ENCODE measurements at regions not wholly inside any gene's neighbourhood (a gene's known extent, or its start where the extent isn't known, plus 50 kb on each side); places are given as distances from the start of the nearest gene placed in this dataset.

DNA sequence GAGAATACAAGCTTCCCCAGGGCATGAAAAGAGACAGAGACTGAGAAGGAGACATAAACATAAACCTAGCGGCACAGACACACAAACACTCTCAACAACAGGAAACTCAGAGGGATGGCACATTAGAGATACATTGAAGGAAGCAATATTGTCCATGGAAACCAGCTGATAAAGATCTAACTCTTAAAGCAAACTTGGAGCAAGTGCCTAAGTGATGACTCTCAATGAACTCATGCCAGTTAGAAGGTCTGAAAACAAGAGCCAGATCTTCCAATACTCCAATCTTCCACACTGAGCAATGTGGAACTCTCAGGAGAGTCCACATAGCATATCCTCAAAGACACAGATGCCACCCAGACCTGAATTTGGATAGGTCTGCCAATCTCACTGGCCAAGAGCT, 168.8 kb upstream of the ISX start:
- TF ChIP-seq POLR2A (IDR thresholded peaks at IDR 0.05; ENCODE audit: low read depth): no peak
- no peak for TF ChIP-seq CTCF (IDR thresholded peaks at IDR 0.05)
- no peak for TF ChIP-seq POLR2AphosphoS5 (IDR thresholded peaks at IDR 0.05)
